CD4-positive, alpha-beta memory T cell (primary cell): ENCODE measurements at regions not wholly inside any gene's neighbourhood (a gene's known extent, or its start where the extent isn't known, plus 50 kb on each side); places are given as distances from the start of the nearest gene placed in this dataset.

Experiments
- CTCF ChIA-PET: fragments of 350-600 bp; sonication (Branson Sonifier 250); formaldehyde crosslinking; loops from one replicate; lab custom pipeline; 2021; ENCODE audit warnings: inconsistent platforms; ENCODE audit not compliant: partially characterized antibody; lab: Charles Lee
- POLR2A ChIA-PET: fragments of 350-600 bp; sonication (Branson Sonifier 250); formaldehyde crosslinking; loops from one replicate; lab custom pipeline; 2021; ENCODE audit not compliant: partially characterized antibody; lab: Charles Lee
- DNase-seq, 5 donors: peaks; one replicate each; pipeline versions ENCODE4 v3.0.0 to v3.0.0-alpha.2; 2020 to 2022; ENCODE audit warnings: mixed read lengths in 1 of 5
- H3K27ac ChIP-seq: one replicate; pipeline ENCODE4 v1.7.0; 2013; ENCODE audit warnings: low read depth, low read length
- H3K27me3 ChIP-seq: 2 replicates; pipeline ENCODE4 v1.7.0; 2013; ENCODE audit warnings: mild to moderate bottlenecking, low read length, moderate library complexity; ENCODE audit not compliant: insufficient read depth
- H3K36me3 ChIP-seq: 2 replicates; pipeline ENCODE4 v1.7.0; 2013; ENCODE audit warnings: mild to moderate bottlenecking, low read length, moderate library complexity; ENCODE audit not compliant: insufficient read depth
- H3K4me1 ChIP-seq: 2 replicates; pipeline ENCODE4 v1.7.0; 2013; ENCODE audit warnings: mild to moderate bottlenecking, low read length, moderate library complexity; ENCODE audit not compliant: insufficient read depth
- H3K4me3 ChIP-seq, 2 donors: one replicate each; pipeline ENCODE4 v1.7.0; 2013; ENCODE audit warnings: low read length in 2 of 2, mild to moderate bottlenecking in 1 of 2
- H3K9me3 ChIP-seq, 2 donors: one replicate each; pipeline ENCODE4 v1.7.0; 2013; ENCODE audit warnings: low read length in 2 of 2, control low read depth in 1 of 2; ENCODE audit not compliant: control insufficient read depth in 1 of 2
- H3K27ac Mint-ChIP-seq, 7 donors: one replicate each; pipeline ENCODE4 v1.8.0; 2020 to 2021; ENCODE audit warnings: mixed read lengths in 7 of 7, mild to moderate bottlenecking in 6 of 7, inconsistent platforms in 3 of 7, moderate library complexity in 3 of 7
- H3K27me3 Mint-ChIP-seq, 2 donors: one replicate each; pipeline ENCODE4 v1.8.0; 2020 to 2021; ENCODE audit warnings: mixed read lengths in 2 of 2
- H3K36me3 Mint-ChIP-seq, 2 donors: one replicate each; pipeline ENCODE4 v1.8.0; 2020 to 2021; ENCODE audit warnings: mixed read lengths in 2 of 2, inconsistent platforms in 1 of 2, mild to moderate bottlenecking in 1 of 2
- H3K4me1 Mint-ChIP-seq, 4 donors: one replicate each; pipeline ENCODE4 v1.8.0; 2020 to 2021; ENCODE audit warnings: mixed read lengths in 4 of 4, mild to moderate bottlenecking in 1 of 4
- H3K4me3 Mint-ChIP-seq, 8 donors: one replicate each; pipeline ENCODE4 v1.8.0; 2020 to 2021; ENCODE audit warnings: mixed read lengths in 8 of 8, mild to moderate bottlenecking in 7 of 8, moderate library complexity in 6 of 8, inconsistent platforms in 3 of 8
- H3K9me3 Mint-ChIP-seq, 8 donors: one replicate each; pipeline ENCODE4 v1.8.0; 2020 to 2021; ENCODE audit warnings: mixed read lengths in 8 of 8, mild to moderate bottlenecking in 5 of 8, inconsistent platforms in 3 of 8, moderate library complexity in 1 of 8
- intact Hi-C: fragments of 100-400 bp; cut with micrococcal nuclease; formaldehyde crosslinking; loops from one replicate; pipeline ENCODE4 v1.15.1; 2023

- no peaks in the 10 kb centered on the region for H3K27me3 Mint-ChIP-seq
- POLR2A ChIA-PET = no interaction called here
- no peak overlapping the region for H3K27ac ChIP-seq
- H3K4me3 ChIP-seq = no peak overlapping the region
- H3K9me3 Mint-ChIP-seq = peaks cover 0 to 9% (median 0%) of the 10 kb centered on the region in 8 donors
- H3K4me1 ChIP-seq = no peaks in the 10 kb centered on the region
- peaks cover 0 to 5% of the 10 kb centered on the region in 2 donors for H3K9me3 ChIP-seq
- no peaks in the 10 kb centered on the region for H3K36me3 ChIP-seq
- H3K4me1 Mint-ChIP-seq = no peaks in the 10 kb centered on the region
- no peak for DNase-seq
- intact Hi-C loops = no loop called here
- H3K27ac Mint-ChIP-seq = no peak overlapping the region
- CTCF ChIA-PET = no interaction called here
- H3K27me3 ChIP-seq = no peaks in the 10 kb centered on the region
- H3K4me3 Mint-ChIP-seq = no peak overlapping the region
- no peaks in the 10 kb centered on the region for H3K36me3 Mint-ChIP-seq
Measured at GRCh38 chr6:113169484-113169883, 687.7 kb upstream of the MARCKS start.

GRCh38 chr6:113170454-113170853 is 686.7 kb upstream of the MARCKS start:
- H3K4me3 Mint-ChIP-seq = no peak overlapping the region
- H3K9me3 ChIP-seq = peaks cover 0 to 5% of the 10 kb centered on the region in 2 donors
- no peaks in the 10 kb centered on the region for H3K27me3 Mint-ChIP-seq
- no peaks in the 10 kb centered on the region for H3K4me1 ChIP-seq
- intact Hi-C loops = no loop called here
- H3K27ac ChIP-seq = no peak overlapping the region
- H3K36me3 ChIP-seq = no peaks in the 10 kb centered on the region
- no peaks in the 10 kb centered on the region for H3K4me1 Mint-ChIP-seq
- CTCF ChIA-PET = no interaction called here
- no peaks in the 10 kb centered on the region for H3K36me3 Mint-ChIP-seq
- H3K27ac Mint-ChIP-seq = no peak overlapping the region
- peaks cover 0 to 9% (median 0%) of the 10 kb centered on the region in 8 donors for H3K9me3 Mint-ChIP-seq
- POLR2A ChIA-PET = no interaction called here
- no peak for DNase-seq
- no peak overlapping the region for H3K4me3 ChIP-seq
- no peaks in the 10 kb centered on the region for H3K27me3 ChIP-seq

GRCh38 chr6:113171882-113172281 is 685.3 kb upstream of the MARCKS start:
- no peak overlapping the region for H3K27ac Mint-ChIP-seq

GRCh38 chr6:113172531-113172966 is 684.6 kb upstream of the MARCKS start:
- Mint-ChIP-seq H3K4me1 (no peaks in the 10 kb centered on the region), H3K36me3 (no peaks in the 10 kb centered on the region), H3K27ac (no peak overlapping the region), H3K27me3 (no peaks in the 10 kb centered on the region), H3K9me3 (peaks cover 0 to 9% (median 1%) of the 10 kb centered on the region in 8 donors), H3K4me3 (no peak overlapping the region)
- no peak for DNase-seq
- ChIA-PET CTCF (no interaction called here), POLR2A (no interaction called here)
- Histone ChIP-seq H3K4me3 (no peak overlapping the region), H3K27ac (no peak overlapping the region), H3K4me1 (no peaks in the 10 kb centered on the region), H3K9me3 (peaks cover 0 to 5% of the 10 kb centered on the region in 2 donors), H3K27me3 (no peaks in the 10 kb centered on the region), H3K36me3 (no peaks in the 10 kb centered on the region)
- intact Hi-C loops = no loop called here

More at GRCh38 chr6:113171882-113172281, 685.3 kb upstream of the MARCKS start:
- CTCF ChIA-PET = no interaction called here
- Mint-ChIP-seq H3K27me3 (no peaks in the 10 kb centered on the region), H3K4me3 (no peak overlapping the region), H3K4me1 (no peaks in the 10 kb centered on the region), H3K36me3 (no peaks in the 10 kb centered on the region), H3K9me3 (peaks cover 0 to 9% (median 1%) of the 10 kb centered on the region in 8 donors)
- Histone ChIP-seq H3K27me3 (no peaks in the 10 kb centered on the region), H3K4me3 (no peak overlapping the region), H3K36me3 (no peaks in the 10 kb centered on the region), H3K27ac (no peak overlapping the region), H3K4me1 (no peaks in the 10 kb centered on the region), H3K9me3 (peaks cover 0 to 5% of the 10 kb centered on the region in 2 donors)
- no peak for DNase-seq
- intact Hi-C loops = no loop called here
- POLR2A ChIA-PET = no interaction called here

GRCh38 chr6:113178349-113178748 is 678.8 kb upstream of the MARCKS start:
- H3K27ac ChIP-seq = no peak overlapping the region
- POLR2A ChIA-PET = no interaction called here
- no peaks in the 10 kb centered on the region for H3K27me3 Mint-ChIP-seq
- H3K9me3 Mint-ChIP-seq = peaks cover 0 to 15% (median 4%) of the 10 kb centered on the region in 8 donors
- H3K4me1 ChIP-seq = no peaks in the 10 kb centered on the region
- no peaks in the 10 kb centered on the region for H3K36me3 ChIP-seq
- H3K4me3 ChIP-seq = no peak overlapping the region
- H3K36me3 Mint-ChIP-seq = no peaks in the 10 kb centered on the region
- CTCF ChIA-PET = no interaction called here
- DNase-seq = no peak
- intact Hi-C loops = no loop called here
- no peaks in the 10 kb centered on the region for H3K4me1 Mint-ChIP-seq
- H3K27ac Mint-ChIP-seq = no peak overlapping the region
- no peaks in the 10 kb centered on the region for H3K9me3 ChIP-seq
- H3K27me3 ChIP-seq = no peaks in the 10 kb centered on the region
- no peak overlapping the region for H3K4me3 Mint-ChIP-seq

GRCh38 chr6:113181164-113181563 is 676.0 kb upstream of the MARCKS start:
- intact Hi-C loops = no loop called here
- POLR2A ChIA-PET = no interaction called here
- Histone ChIP-seq H3K27ac (no peak overlapping the region), H3K27me3 (no peaks in the 10 kb centered on the region), H3K4me1 (no peaks in the 10 kb centered on the region), H3K9me3 (no peaks in the 10 kb centered on the region), H3K4me3 (no peak overlapping the region), H3K36me3 (no peaks in the 10 kb centered on the region)
- CTCF ChIA-PET = no interaction called here
- no peak for DNase-seq
- Mint-ChIP-seq H3K27me3 (no peaks in the 10 kb centered on the region), H3K4me3 (no peak overlapping the region), H3K9me3 (peaks cover 0 to 14% (median 3%) of the 10 kb centered on the region in 8 donors), H3K27ac (no peak overlapping the region), H3K4me1 (no peaks in the 10 kb centered on the region), H3K36me3 (no peaks in the 10 kb centered on the region)

DNA sequence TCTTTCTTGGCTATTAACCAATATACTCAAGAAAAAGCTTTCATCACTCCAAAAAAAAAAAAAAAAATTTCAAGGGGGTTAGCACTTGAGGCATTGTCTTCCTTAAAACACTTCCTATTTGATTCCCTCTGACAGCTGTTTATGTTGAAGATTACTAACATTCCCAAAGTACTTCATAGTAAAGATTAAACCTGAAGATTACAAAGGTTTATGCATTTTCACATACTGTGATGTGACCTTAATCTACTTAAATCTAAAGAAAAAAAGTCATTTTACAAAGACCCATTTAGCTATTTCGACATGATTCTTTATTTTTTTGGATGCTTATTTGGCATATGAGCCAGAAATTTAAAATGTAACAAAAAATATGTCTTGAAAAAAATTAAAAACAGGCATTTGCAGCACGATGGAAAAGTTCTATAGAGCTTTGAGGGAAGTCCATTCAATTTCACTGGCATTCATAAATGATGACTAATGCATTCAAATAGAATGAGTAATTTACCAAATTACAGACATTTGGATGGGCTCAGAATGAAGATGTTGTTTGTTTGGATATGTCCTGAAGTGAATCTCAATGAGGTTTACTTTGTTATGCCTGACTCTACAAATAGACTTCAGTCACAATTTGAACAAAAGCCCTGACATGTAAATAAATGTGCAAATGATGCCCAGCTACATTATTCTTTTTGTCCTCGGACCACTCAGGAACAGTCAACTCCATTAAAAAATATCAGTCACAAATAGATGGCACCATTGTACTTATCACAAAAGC is 674.6 kb upstream of the MARCKS start:
- no peak overlapping the region for H3K27ac Mint-ChIP-seq
- Histone ChIP-seq H3K4me3 (no peak overlapping the region), H3K9me3 (no peaks in the 10 kb centered on the region), H3K36me3 (no peaks in the 10 kb centered on the region), H3K27ac (no peak overlapping the region), H3K27me3 (no peaks in the 10 kb centered on the region), H3K4me1 (no peaks in the 10 kb centered on the region)
- H3K4me3 Mint-ChIP-seq = no peak overlapping the region
- no peak for DNase-seq
- CTCF ChIA-PET = no interaction called here
- H3K9me3 Mint-ChIP-seq = peaks cover 0 to 14% (median 3%) of the 10 kb centered on the region in 8 donors
- POLR2A ChIA-PET = no interaction called here
- H3K4me1 Mint-ChIP-seq = no peaks in the 10 kb centered on the region
- H3K36me3 Mint-ChIP-seq = no peaks in the 10 kb centered on the region
- H3K27me3 Mint-ChIP-seq = no peaks in the 10 kb centered on the region
- intact Hi-C loops = no loop called here
